CD4-positive, alpha-beta memory T cell (primary cell): ENCODE measurements at regions not wholly inside any gene's neighbourhood (a gene's known extent, or its start where the extent isn't known, plus 50 kb on each side); places are given as distances from the start of the nearest gene placed in this dataset.

Experiments used
- CTCF ChIA-PET: fragments of 350-600 bp; sonication (Branson Sonifier 250); formaldehyde crosslinking; loops from one replicate; lab custom pipeline; 2021; ENCODE audit warnings: inconsistent platforms; ENCODE audit not compliant: partially characterized antibody; lab: Charles Lee
- POLR2A ChIA-PET: fragments of 350-600 bp; sonication (Branson Sonifier 250); formaldehyde crosslinking; loops from one replicate; lab custom pipeline; 2021; ENCODE audit not compliant: partially characterized antibody; lab: Charles Lee
- DNase-seq, 5 donors: peaks; one replicate each; pipeline versions ENCODE4 v3.0.0 to v3.0.0-alpha.2; 2020 to 2022; ENCODE audit warnings: mixed read lengths in 1 of 5
- H3K27ac ChIP-seq: one replicate; pipeline ENCODE4 v1.7.0; 2013; ENCODE audit warnings: low read depth, low read length
- H3K27me3 ChIP-seq: 2 replicates; pipeline ENCODE4 v1.7.0; 2013; ENCODE audit warnings: mild to moderate bottlenecking, low read length, moderate library complexity; ENCODE audit not compliant: insufficient read depth
- H3K36me3 ChIP-seq: 2 replicates; pipeline ENCODE4 v1.7.0; 2013; ENCODE audit warnings: mild to moderate bottlenecking, low read length, moderate library complexity; ENCODE audit not compliant: insufficient read depth
- H3K4me1 ChIP-seq: 2 replicates; pipeline ENCODE4 v1.7.0; 2013; ENCODE audit warnings: mild to moderate bottlenecking, low read length, moderate library complexity; ENCODE audit not compliant: insufficient read depth
- H3K4me3 ChIP-seq, 2 donors: one replicate each; pipeline ENCODE4 v1.7.0; 2013; ENCODE audit warnings: low read length in 2 of 2, mild to moderate bottlenecking in 1 of 2
- H3K9me3 ChIP-seq, 2 donors: one replicate each; pipeline ENCODE4 v1.7.0; 2013; ENCODE audit warnings: low read length in 2 of 2, control low read depth in 1 of 2; ENCODE audit not compliant: control insufficient read depth in 1 of 2
- H3K27ac Mint-ChIP-seq, 7 donors: one replicate each; pipeline ENCODE4 v1.8.0; 2020 to 2021; ENCODE audit warnings: mixed read lengths in 7 of 7, mild to moderate bottlenecking in 6 of 7, inconsistent platforms in 3 of 7, moderate library complexity in 3 of 7
- H3K27me3 Mint-ChIP-seq, 2 donors: one replicate each; pipeline ENCODE4 v1.8.0; 2020 to 2021; ENCODE audit warnings: mixed read lengths in 2 of 2
- H3K36me3 Mint-ChIP-seq, 2 donors: one replicate each; pipeline ENCODE4 v1.8.0; 2020 to 2021; ENCODE audit warnings: mixed read lengths in 2 of 2, inconsistent platforms in 1 of 2, mild to moderate bottlenecking in 1 of 2
- H3K4me1 Mint-ChIP-seq, 4 donors: one replicate each; pipeline ENCODE4 v1.8.0; 2020 to 2021; ENCODE audit warnings: mixed read lengths in 4 of 4, mild to moderate bottlenecking in 1 of 4
- H3K4me3 Mint-ChIP-seq, 8 donors: one replicate each; pipeline ENCODE4 v1.8.0; 2020 to 2021; ENCODE audit warnings: mixed read lengths in 8 of 8, mild to moderate bottlenecking in 7 of 8, moderate library complexity in 6 of 8, inconsistent platforms in 3 of 8
- H3K9me3 Mint-ChIP-seq, 8 donors: one replicate each; pipeline ENCODE4 v1.8.0; 2020 to 2021; ENCODE audit warnings: mixed read lengths in 8 of 8, mild to moderate bottlenecking in 5 of 8, inconsistent platforms in 3 of 8, moderate library complexity in 1 of 8
- intact Hi-C: fragments of 100-400 bp; cut with micrococcal nuclease; formaldehyde crosslinking; loops from one replicate; pipeline ENCODE4 v1.15.1; 2023

- H3K4me1 Mint-ChIP-seq = no peaks in the 10 kb centered on the region
- no peak overlapping the region for H3K27ac ChIP-seq
- DNase-seq = no peak
- H3K9me3 ChIP-seq = no peaks in the 10 kb centered on the region
- no peaks in the 10 kb centered on the region for H3K4me1 ChIP-seq
- ChIA-PET CTCF (no interaction called here), POLR2A (no interaction called here)
- H3K4me3 ChIP-seq = no peak overlapping the region
- no peak overlapping the region for H3K4me3 Mint-ChIP-seq
- peaks cover 2 to 18% (median 8%) of the 10 kb centered on the region in 8 donors for H3K9me3 Mint-ChIP-seq
- no peaks in the 10 kb centered on the region for H3K36me3 ChIP-seq
- H3K27me3 ChIP-seq = no peaks in the 10 kb centered on the region
- intact Hi-C loops = no loop called here
- no peaks in the 10 kb centered on the region for H3K36me3 Mint-ChIP-seq
- no peak overlapping the region for H3K27ac Mint-ChIP-seq
- H3K27me3 Mint-ChIP-seq = no peaks in the 10 kb centered on the region
Measured at GRCh38 chr1:80171631-80172030, 1165.1 kb upstream of the ADGRL4 start.

DNA sequence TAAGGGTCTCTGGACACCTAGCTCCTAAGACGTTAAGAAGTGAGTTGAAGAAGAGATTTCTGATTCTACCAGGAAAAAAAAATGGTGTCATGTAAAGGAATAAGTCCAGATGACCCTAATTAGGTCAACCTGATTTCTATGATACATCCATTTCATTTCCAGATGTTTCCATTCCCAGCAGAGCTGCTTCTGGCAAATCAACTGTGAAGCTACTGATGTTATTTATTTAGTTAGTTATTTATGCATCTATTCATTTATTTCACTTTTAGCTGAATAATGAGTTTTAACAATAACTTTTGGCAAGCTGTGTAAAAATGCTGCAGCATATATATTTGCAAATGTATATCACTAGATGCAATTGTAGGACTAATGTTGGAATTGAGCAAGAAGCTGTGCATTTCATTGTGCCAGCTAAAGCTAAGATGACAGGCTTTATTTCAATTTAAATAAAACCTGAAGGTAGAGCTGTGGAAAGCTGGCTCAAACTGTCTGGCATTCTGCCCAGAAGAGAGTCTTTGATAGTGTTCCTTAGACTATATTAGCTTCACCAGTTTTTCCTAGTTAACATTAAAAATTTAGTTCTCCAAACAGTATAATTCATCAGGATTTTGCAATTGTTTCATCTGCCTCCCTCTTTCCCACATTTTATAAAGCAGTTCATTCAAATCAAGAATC is 1164.4 kb upstream of the ADGRL4 start:
- H3K9me3 Mint-ChIP-seq = peaks cover 2 to 16% (median 4%) of the 10 kb centered on the region in 8 donors
- CTCF ChIA-PET = no interaction called here
- POLR2A ChIA-PET = interaction anchor here (0.7 kb wide), 1 partner anchor 17 kb away, joined by 3 read pairs; no protein-coding TSS in a partner anchor

DNA sequence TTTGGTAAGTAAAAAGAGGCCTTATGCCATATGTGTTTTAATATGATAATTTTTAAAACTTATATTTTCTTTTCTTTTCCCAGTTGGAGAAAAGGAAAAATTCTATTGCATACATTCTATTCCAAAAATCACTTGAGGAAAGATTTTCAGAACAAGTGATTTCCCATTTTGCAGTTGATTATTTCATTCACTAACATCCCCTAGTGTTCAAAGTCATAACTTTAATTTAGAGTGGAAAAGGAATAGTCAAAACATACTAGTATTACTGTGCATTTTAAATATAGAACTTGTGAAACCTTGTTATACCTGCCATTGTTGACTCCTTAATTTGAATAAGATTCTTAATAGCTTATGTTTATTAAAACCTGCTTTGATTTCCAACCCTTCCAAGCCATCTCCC is 1157.6 kb upstream of the ADGRL4 start:
- H3K36me3 ChIP-seq = no peaks in the 10 kb centered on the region
- Mint-ChIP-seq H3K4me3 (no peak overlapping the region), H3K27me3 (no peaks in the 10 kb centered on the region), H3K27ac (no peak overlapping the region), H3K9me3 (peaks cover 0 to 4% (median 2%) of the 10 kb centered on the region in 8 donors), H3K36me3 (no peaks in the 10 kb centered on the region), H3K4me1 (no peaks in the 10 kb centered on the region)
- CTCF ChIA-PET = no interaction called here
- H3K4me3 ChIP-seq = no peak overlapping the region
- no peaks in the 10 kb centered on the region for H3K4me1 ChIP-seq
- H3K9me3 ChIP-seq = no peaks in the 10 kb centered on the region
- H3K27me3 ChIP-seq = no peaks in the 10 kb centered on the region
- intact Hi-C loops = no loop called here
- no peak overlapping the region for H3K27ac ChIP-seq
- DNase-seq = no peak
- POLR2A ChIA-PET = no interaction called here

More for the DNA sequence above, 1164.4 kb upstream of the ADGRL4 start:
- Histone ChIP-seq H3K9me3 (no peaks in the 10 kb centered on the region), H3K4me3 (no peak overlapping the region), H3K36me3 (no peaks in the 10 kb centered on the region), H3K27me3 (no peaks in the 10 kb centered on the region), H3K27ac (no peak overlapping the region), H3K4me1 (no peaks in the 10 kb centered on the region)
- Mint-ChIP-seq H3K4me1 (no peaks in the 10 kb centered on the region), H3K27ac (no peak overlapping the region), H3K4me3 (no peak overlapping the region), H3K36me3 (no peaks in the 10 kb centered on the region), H3K27me3 (no peaks in the 10 kb centered on the region)
- no peak for DNase-seq
- intact Hi-C loops = no loop called here

- peaks cover 0 to 5% (median 2%) of the 10 kb centered on the region in 8 donors for H3K9me3 Mint-ChIP-seq
- H3K4me3 Mint-ChIP-seq = no peak overlapping the region
- no peaks in the 10 kb centered on the region for H3K36me3 ChIP-seq
- H3K27me3 ChIP-seq = no peaks in the 10 kb centered on the region
- H3K36me3 Mint-ChIP-seq = no peaks in the 10 kb centered on the region
- POLR2A ChIA-PET = no interaction called here
- H3K27ac ChIP-seq = no peak overlapping the region
- no peaks in the 10 kb centered on the region for H3K4me1 ChIP-seq
- intact Hi-C loops = no loop called here
- CTCF ChIA-PET = no interaction called here
- H3K4me3 ChIP-seq = no peak overlapping the region
- H3K4me1 Mint-ChIP-seq = no peaks in the 10 kb centered on the region
- no peaks in the 10 kb centered on the region for H3K27me3 Mint-ChIP-seq
- H3K27ac Mint-ChIP-seq = no peak overlapping the region
- DNase-seq = no peak
- no peaks in the 10 kb centered on the region for H3K9me3 ChIP-seq
Measured at GRCh38 chr1:80163686-80164085, 1157.2 kb upstream of the ADGRL4 start.

- Histone ChIP-seq H3K27me3 (no peaks in the 10 kb centered on the region), H3K4me3 (no peak overlapping the region), H3K27ac (no peak overlapping the region), H3K9me3 (no peaks in the 10 kb centered on the region), H3K4me1 (no peaks in the 10 kb centered on the region), H3K36me3 (no peaks in the 10 kb centered on the region)
- Mint-ChIP-seq H3K4me3 (no peak overlapping the region), H3K27ac (no peak overlapping the region), H3K36me3 (no peaks in the 10 kb centered on the region), H3K4me1 (no peaks in the 10 kb centered on the region), H3K9me3 (peaks cover 0 to 11% (median 7%) of the 10 kb centered on the region in 8 donors), H3K27me3 (no peaks in the 10 kb centered on the region)
- intact Hi-C loops = no loop called here
- DNase-seq = no peak
- POLR2A ChIA-PET = no interaction called here
- CTCF ChIA-PET = no interaction called here
Measured at GRCh38 chr1:80158771-80159170, 1152.2 kb upstream of the ADGRL4 start.

GRCh38 chr1:80158266-80158665 is 1151.7 kb upstream of the ADGRL4 start:
- no peak overlapping the region for H3K27ac Mint-ChIP-seq
- CTCF ChIA-PET = no interaction called here
- intact Hi-C loops = no loop called here

GRCh38 chr1:80155371-80155770 is 1148.8 kb upstream of the ADGRL4 start:
- H3K4me3 ChIP-seq = no peak overlapping the region
- H3K9me3 Mint-ChIP-seq = peaks cover 2 to 26% (median 16%) of the 10 kb centered on the region in 8 donors
- H3K27me3 ChIP-seq = no peaks in the 10 kb centered on the region
- H3K36me3 ChIP-seq = no peaks in the 10 kb centered on the region
- H3K4me3 Mint-ChIP-seq = no peak overlapping the region
- DNase-seq = no peak
- no peaks in the 10 kb centered on the region for H3K4me1 ChIP-seq
- H3K27ac Mint-ChIP-seq = no peak overlapping the region
- H3K9me3 ChIP-seq = no peaks in the 10 kb centered on the region
- H3K27ac ChIP-seq = no peak overlapping the region
- no peaks in the 10 kb centered on the region for H3K36me3 Mint-ChIP-seq
- intact Hi-C loops = no loop called here
- POLR2A ChIA-PET = no interaction called here
- CTCF ChIA-PET = interaction anchor here (1.2 kb wide), 1 partner anchor 23 kb away, joined by 3 read pairs; no protein-coding TSS in a partner anchor
- H3K27me3 Mint-ChIP-seq = no peaks in the 10 kb centered on the region
- H3K4me1 Mint-ChIP-seq = no peaks in the 10 kb centered on the region

More at GRCh38 chr1:80158266-80158665, 1151.7 kb upstream of the ADGRL4 start:
- H3K27me3 ChIP-seq = no peaks in the 10 kb centered on the region
- H3K4me1 ChIP-seq = no peaks in the 10 kb centered on the region
- POLR2A ChIA-PET = no interaction called here
- Mint-ChIP-seq H3K9me3 (peaks cover 0 to 12% (median 9%) of the 10 kb centered on the region in 8 donors), H3K27me3 (no peaks in the 10 kb centered on the region), H3K4me1 (no peaks in the 10 kb centered on the region), H3K4me3 (no peak overlapping the region), H3K36me3 (no peaks in the 10 kb centered on the region)
- H3K27ac ChIP-seq = no peak overlapping the region
- DNase-seq = no peak
- no peak overlapping the region for H3K4me3 ChIP-seq
- no peaks in the 10 kb centered on the region for H3K9me3 ChIP-seq
- H3K36me3 ChIP-seq = no peaks in the 10 kb centered on the region
